DND-41 (cell line): ENCODE measurements at regions not wholly inside any gene's neighbourhood (a gene's known extent, or its start where the extent isn't known, plus 50 kb on each side); places are given as distances from the start of the nearest gene placed in this dataset.

Source experiments
- ATAC-seq: fragments of 200-7000 bp; cut with Tn5 transposase; 3 replicates; pipeline ENCODE4 v1.9.1; 2021; ENCODE audit warnings: low read depth; ENCODE audit not compliant: insufficient read depth
- DNase-seq: peaks from one replicate; pipeline ENCODE4 v3.0.0-alpha.2; 2020
- H2AFZ ChIP-seq: 2 replicates; pipeline ENCODE4 v1.6.0; 2012; ENCODE audit warnings: low read depth, low read length
- H3K27ac ChIP-seq: 2 replicates; pipeline ENCODE4 v1.5.1; 2012; ENCODE audit warnings: low read length, inconsistent platforms
- H3K27me3 ChIP-seq: fragments of 200-600 bp; sonication (generic); 2 replicates; pipeline ENCODE4 v1.6.0; 2012; ENCODE audit warnings: low read length, mild to moderate bottlenecking, inconsistent platforms; ENCODE audit not compliant: insufficient read depth, poor library complexity
- H3K36me3 ChIP-seq: 2 replicates; pipeline ENCODE4 v1.5.1; 2012; ENCODE audit warnings: low read length, inconsistent platforms; ENCODE audit not compliant: insufficient read depth
- H3K4me1 ChIP-seq: 2 replicates; pipeline ENCODE4 v1.5.1; 2012; ENCODE audit warnings: mild to moderate bottlenecking, low read length; ENCODE audit not compliant: insufficient read depth
- H3K4me2 ChIP-seq: 2 replicates; pipeline ENCODE4 v1.6.0; 2012; ENCODE audit warnings: mild to moderate bottlenecking, moderate library complexity, low read length, inconsistent platforms; ENCODE audit not compliant: insufficient read depth
- H3K4me3 ChIP-seq, 2 experiments: fragments of 200-600 bp in 1 of 2; shearing (Covaris generic) in 1 of 2; 2 replicates each; pipeline ENCODE4 v1.5.1; 2012 to 2016; ENCODE audit warnings: inconsistent platforms in 2 of 2, low read length in 2 of 2, mild to moderate bottlenecking in 2 of 2, low read depth in 1 of 2, moderate library complexity in 1 of 2
- H3K79me2 ChIP-seq: 2 replicates; pipeline ENCODE4 v1.6.0; 2012; ENCODE audit warnings: low read length, inconsistent platforms; ENCODE audit not compliant: insufficient read depth
- H3K9ac ChIP-seq: 2 replicates; pipeline ENCODE4 v1.6.0; 2012; ENCODE audit warnings: low read depth, mild to moderate bottlenecking, inconsistent platforms, low read length, moderate library complexity
- H3K9me3 ChIP-seq: 2 replicates; pipeline ENCODE4 v1.5.1; 2012; ENCODE audit warnings: low read length, moderate library complexity, mild to moderate bottlenecking, inconsistent platforms; ENCODE audit not compliant: insufficient read depth, severe bottlenecking
- H4K20me1 ChIP-seq: 2 replicates; pipeline ENCODE4 v1.6.0; 2012; ENCODE audit warnings: low read length; ENCODE audit not compliant: insufficient read depth
- CTCF ChIP-seq: IDR thresholded peaks from 2 replicates; pipeline ENCODE4 v1.5.1; 2012; ENCODE audit warnings: borderline replicate concordance, low read length, moderate library complexity, mild to moderate bottlenecking; ENCODE audit not compliant: poor library complexity, severe bottlenecking; ENCODE audit errors: extremely low read depth
- EZH2 ChIP-seq: IDR thresholded peaks from 3 replicates; pipeline ENCODE4 v1.6.1; 2012; ENCODE audit warnings: borderline replicate concordance, low read depth, mild to moderate bottlenecking, moderate library complexity, low read length, inconsistent platforms; ENCODE audit not compliant: severe bottlenecking

- no peak for DNase-seq
- H3K9ac ChIP-seq, result no peak overlapping the region
- H3K79me2 ChIP-seq, result no peaks in the 10 kb centered on the region
- H2AFZ ChIP-seq, result no peak overlapping the region
- H3K27ac ChIP-seq, result no peak overlapping the region
- no peak overlapping the region for H3K4me3 ChIP-seq
- no peak overlapping the region for H3K4me2 ChIP-seq
- no peaks in the 10 kb centered on the region for H3K36me3 ChIP-seq
- H3K4me1 ChIP-seq, result no peaks in the 10 kb centered on the region
- H3K9me3 ChIP-seq, result no peaks in the 10 kb centered on the region
- no peaks in the 10 kb centered on the region for H4K20me1 ChIP-seq
- TF ChIP-seq EZH2 (no peak), CTCF (no peak)
- H3K27me3 ChIP-seq, result no peaks in the 10 kb centered on the region
- ATAC-seq, result no peak
Measured at GRCh38 chr2:17182399-17182798, 335.8 kb downstream of the RAD51AP2 start.

- no peaks in the 10 kb centered on the region for H3K9me3 ChIP-seq
- H3K4me3 ChIP-seq, result no peak overlapping the region
- H3K36me3 ChIP-seq, result no peaks in the 10 kb centered on the region
- H3K4me1 ChIP-seq, result no peaks in the 10 kb centered on the region
- H3K27ac ChIP-seq, result no peak overlapping the region
- no peaks in the 10 kb centered on the region for H4K20me1 ChIP-seq
- DNase-seq (no peak), ATAC-seq (no peak)
- H2AFZ ChIP-seq, result no peak overlapping the region
- H3K79me2 ChIP-seq, result no peaks in the 10 kb centered on the region
- no peak overlapping the region for H3K9ac ChIP-seq
- TF ChIP-seq CTCF (no peak), EZH2 (no peak)
- no peak overlapping the region for H3K4me2 ChIP-seq
- no peaks in the 10 kb centered on the region for H3K27me3 ChIP-seq
Measured at GRCh38 chr2:17181051-17181752, 337.0 kb downstream of the RAD51AP2 start.

- no peaks in the 10 kb centered on the region for H3K27me3 ChIP-seq
- no peaks in the 10 kb centered on the region for H3K79me2 ChIP-seq
- H3K27ac ChIP-seq, result no peak overlapping the region
- no peaks in the 10 kb centered on the region for H3K4me1 ChIP-seq
- ATAC-seq (no peak), DNase-seq (no peak)
- no peaks in the 10 kb centered on the region for H4K20me1 ChIP-seq
- no peak overlapping the region for H3K4me2 ChIP-seq
- no peak overlapping the region for H2AFZ ChIP-seq
- H3K36me3 ChIP-seq, result no peaks in the 10 kb centered on the region
- H3K4me3 ChIP-seq, result no peak overlapping the region
- no peak overlapping the region for H3K9ac ChIP-seq
- no peaks in the 10 kb centered on the region for H3K9me3 ChIP-seq
- TF ChIP-seq CTCF, result no peak
- no peak for TF ChIP-seq EZH2
Measured at GRCh38 chr2:17179145-17179808, 339.0 kb downstream of the RAD51AP2 start.
